Stimulated activated CD8-positive, alpha-beta memory T cell treated with anti-CD3 and anti-CD28 coated beads, Interleukin-4, amount 100 ng/mL, for 48 hours (primary cell): ENCODE measurements at regions not wholly inside any gene's neighbourhood (a gene's known extent, or its start where the extent isn't known, plus 50 kb on each side); places are given as distances from the start of the nearest gene placed in this dataset.
"Not testable (repeated sequence)": the region's sequence is repeated elsewhere in the genome, so short reads cannot be mapped to it uniquely, and the experiment has no call there.

Experiments used
- DNase-seq: peaks from one replicate; pipeline ENCODE4 v3.0.0-alpha.2; 2020

GRCh38 chr9:97248252-97248651, 59.2 kb upstream of the CCDC180 start:
- not testable (repeated sequence) for DNase-seq

- no peak for DNase-seq
These were observed 63.9 kb upstream of the CCDC180 start for GRCh38 chr9:97243606-97244005.

- not testable (repeated sequence) for DNase-seq
These were observed 66.0 kb upstream of the CCDC180 start for GRCh38 chr9:97241430-97241829.

GRCh38 chr9:97237951-97238889, 69.2 kb upstream of the CCDC180 start:
- DNase-seq, result peak; percentile 83

- DNase-seq, result no peak
These were observed 70.1 kb upstream of the CCDC180 start for GRCh38 chr9:97237311-97237786.

GRCh38 chr9:97233009-97233400, 74.5 kb upstream of the CCDC180 start:
- DNase-seq, result not testable (repeated sequence)

- not testable (repeated sequence) for DNase-seq
These were observed 75.1 kb upstream of the CCDC180 start for GRCh38 chr9:97232060-97233008.

- not testable (repeated sequence) for DNase-seq
These were observed 85.1 kb upstream of the CCDC180 start for GRCh38 chr9:97222393-97222792.

- DNase-seq, result peak; percentile 68
These were observed 85.7 kb upstream of the CCDC180 start for GRCh38 chr9:97221478-97222355.

- no peak for DNase-seq
These were observed 86.5 kb upstream of the CCDC180 start for GRCh38 chr9:97220894-97221477.

- DNase-seq, result not testable (repeated sequence)
These were observed 87.1 kb upstream of the CCDC180 start for GRCh38 chr9:97220396-97220795.

- DNase-seq, result not testable (repeated sequence)
These were observed 87.9 kb upstream of the CCDC180 start for GRCh38 chr9:97219443-97220140.

GRCh38 chr9:97215127-97215526, 92.3 kb upstream of the CCDC180 start:
- not testable (repeated sequence) for DNase-seq

- DNase-seq, result not testable (repeated sequence)
These were observed 92.9 kb upstream of the CCDC180 start for GRCh38 chr9:97214556-97214955.

- not testable (repeated sequence) for DNase-seq
These were observed 107.8 kb upstream of the CCDC180 start for GRCh38 chr9:97199683-97200082.

GRCh38 chr9:97193767-97194166, 113.7 kb upstream of the CCDC180 start:
- not testable (repeated sequence) for DNase-seq

- DNase-seq, result no peak
These were observed 118.9 kb upstream of the CCDC180 start for GRCh38 chr9:97188545-97188944.

- DNase-seq, result not testable (repeated sequence)
These were observed 119.8 kb upstream of the CCDC180 start for GRCh38 chr9:97187706-97188105.

GRCh38 chr9:97186493-97186892, 121.0 kb upstream of the CCDC180 start:
- DNase-seq, result no peak

- DNase-seq, result not testable (repeated sequence)
These were observed 124.9 kb upstream of the CCDC180 start for GRCh38 chr9:97182532-97182931.

GRCh38 chr9:97179616-97180015, 127.8 kb upstream of the CCDC180 start:
- no peak for DNase-seq
